Left ventricle myocardium inferior (tissue), 1 donor: ENCODE measurements at regions not wholly inside any gene's neighbourhood (a gene's known extent, or its start where the extent isn't known, plus 50 kb on each side); places are given as distances from the start of the nearest gene placed in this dataset.

Source experiments
- DNase-seq: peaks from one replicate; pipeline ENCODE4 v3.0.0-alpha.2; 2020
- H3K27ac ChIP-seq: fragments of 200-600 bp; replicated peaks from 2 replicates; pipeline ENCODE4 v1.8.0; 2021
- H3K27me3 ChIP-seq: fragments of 200-600 bp; 2 replicates; pipeline ENCODE4 v1.8.0; 2021; ENCODE audit warnings: low read depth
- H3K36me3 ChIP-seq: fragments of 200-600 bp; 2 replicates; pipeline ENCODE4 v1.8.0; 2021
- H3K4me1 ChIP-seq: fragments of 200-600 bp; 2 replicates; pipeline ENCODE4 v1.8.0; 2021
- H3K4me3 ChIP-seq: fragments of 200-600 bp; 2 replicates; pipeline ENCODE4 v1.8.0; 2021; ENCODE audit warnings: mild to moderate bottlenecking, moderate library complexity
- H3K9me3 ChIP-seq: fragments of 200-600 bp; replicated peaks from 2 replicates; pipeline ENCODE4 v1.8.0; 2021
- CTCF ChIP-seq: fragments of 200-600 bp; IDR thresholded peaks from 2 replicates; pipeline ENCODE4 v1.8.0; 2021; ENCODE audit warnings: antibody characterized with exemption, mild to moderate bottlenecking, borderline replicate concordance
- intact Hi-C: fragments of 100-400 bp; cut with micrococcal nuclease; formaldehyde crosslinking; loops from one replicate; pipeline ENCODE4 v1.11.0; 2022
- donor health status: DM: no; HTN: yes; CAD: no; lungs with severe emphysema.

GRCh38 chr18:44474591-44474990 lies 206.1 kb upstream of the SETBP1 start:
- Histone ChIP-seq H3K27me3 (no peaks in the 10 kb centered on the region), H3K4me1 (no peaks in the 10 kb centered on the region), H3K9me3 (peaks cover 12% of the 10 kb centered on the region), H3K4me3 (no peak overlapping the region), H3K27ac (no peak overlapping the region), H3K36me3 (no peaks in the 10 kb centered on the region)
- DNase-seq: no peak
- TF ChIP-seq CTCF: no peak
- intact Hi-C loops: no loop called here

GRCh38 chr18:44482761-44483160 lies 197.9 kb upstream of the SETBP1 start:
- no peaks in the 10 kb centered on the region for H3K27me3 ChIP-seq
- H3K36me3 ChIP-seq: no peaks in the 10 kb centered on the region
- no peak overlapping the region for H3K27ac ChIP-seq
- no peak overlapping the region for H3K4me3 ChIP-seq
- intact Hi-C loops: no loop called here
- no peak for TF ChIP-seq CTCF
- H3K9me3 ChIP-seq: peaks cover 26% of the 10 kb centered on the region
- DNase-seq: no peak
- H3K4me1 ChIP-seq: no peaks in the 10 kb centered on the region

- no peak overlapping the region for H3K4me3 ChIP-seq
- intact Hi-C loops: no loop called here
- TF ChIP-seq CTCF: no peak
- no peak for DNase-seq
- H3K36me3 ChIP-seq: no peaks in the 10 kb centered on the region
- H3K9me3 ChIP-seq: no peaks in the 10 kb centered on the region
- no peak overlapping the region for H3K27ac ChIP-seq
- H3K27me3 ChIP-seq: no peaks in the 10 kb centered on the region
- H3K4me1 ChIP-seq: no peaks in the 10 kb centered on the region
Observed at GRCh38 chr18:44495151-44495550, 185.5 kb upstream of the SETBP1 start.

GRCh38 chr18:44497311-44497710 lies 183.4 kb upstream of the SETBP1 start:
- Histone ChIP-seq H3K4me3 (no peak overlapping the region), H3K36me3 (no peaks in the 10 kb centered on the region), H3K27ac (no peak overlapping the region), H3K4me1 (no peaks in the 10 kb centered on the region), H3K27me3 (no peaks in the 10 kb centered on the region), H3K9me3 (no peaks in the 10 kb centered on the region)
- no peak for DNase-seq
- TF ChIP-seq CTCF: no peak
- intact Hi-C loops: no loop called here

GRCh38 chr18:44497757-44498490 lies 182.8 kb upstream of the SETBP1 start:
- H3K27me3 ChIP-seq: no peaks in the 10 kb centered on the region
- no peaks in the 10 kb centered on the region for H3K4me1 ChIP-seq
- intact Hi-C loops: no loop called here
- DNase-seq: no peak
- no peak overlapping the region for H3K27ac ChIP-seq
- H3K9me3 ChIP-seq: no peaks in the 10 kb centered on the region
- no peak overlapping the region for H3K4me3 ChIP-seq
- H3K36me3 ChIP-seq: no peaks in the 10 kb centered on the region
- no peak for TF ChIP-seq CTCF
